NCI-H1048 (cell line): ENCODE measurements at regions not wholly inside any gene's neighbourhood (a gene's known extent, or its start where the extent isn't known, plus 50 kb on each side); places are given as distances from the start of the nearest gene placed in this dataset.
"Not testable (repeated sequence)": the region's sequence is repeated elsewhere in the genome, so short reads cannot be mapped to it uniquely, and the experiment has no call there.

Experiments used
- DNase-seq: peaks from one replicate; lab custom pipeline; 2025; lab: John Stamatoyannopoulos, UW

DNA sequence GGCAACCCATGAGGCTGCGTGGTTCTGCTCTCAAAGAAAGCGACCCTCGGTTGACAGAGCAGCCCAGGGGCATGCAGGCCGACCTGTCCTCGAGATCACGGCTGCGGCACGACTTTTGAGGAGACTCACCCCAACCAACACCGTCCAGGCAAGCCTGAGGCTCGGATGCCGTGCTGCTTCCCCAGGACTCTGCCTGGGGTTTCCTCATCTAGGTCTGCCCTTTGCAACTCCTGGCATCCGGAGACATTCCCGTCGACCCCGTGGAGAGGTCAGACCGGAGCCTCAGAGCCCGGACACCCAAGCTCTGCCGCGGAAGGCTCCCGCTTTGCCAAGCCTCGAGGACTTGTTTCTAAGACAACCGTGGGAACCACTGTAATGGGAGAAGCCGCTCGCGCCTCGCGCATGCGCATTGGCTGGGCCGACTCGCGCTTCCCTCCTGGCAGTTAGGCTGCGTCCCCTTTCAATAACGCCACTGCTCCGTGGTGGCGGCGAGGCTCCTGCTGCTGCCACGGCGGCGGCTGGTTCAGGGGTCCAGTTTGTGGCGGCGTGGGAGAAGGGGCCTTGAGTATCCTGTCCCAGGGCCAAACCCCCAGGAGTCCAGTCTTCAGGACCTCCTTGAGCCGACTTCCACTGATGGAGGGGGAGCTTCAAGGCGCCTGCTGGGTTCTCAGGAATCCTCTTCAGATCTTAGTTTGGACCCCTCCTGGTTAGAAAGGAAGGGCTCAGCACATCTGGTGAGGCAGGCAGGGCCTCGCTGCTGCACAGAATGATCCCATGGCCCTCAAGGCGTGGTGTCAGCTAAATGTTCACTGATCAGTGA, 101.7 kb upstream of the ZNF337 start:
- DNase-seq = not testable (repeated sequence)

GRCh38 chr20:25797062-25797461, 100.4 kb upstream of the ZNF337 start:
- DNase-seq = not testable (repeated sequence)

DNA sequence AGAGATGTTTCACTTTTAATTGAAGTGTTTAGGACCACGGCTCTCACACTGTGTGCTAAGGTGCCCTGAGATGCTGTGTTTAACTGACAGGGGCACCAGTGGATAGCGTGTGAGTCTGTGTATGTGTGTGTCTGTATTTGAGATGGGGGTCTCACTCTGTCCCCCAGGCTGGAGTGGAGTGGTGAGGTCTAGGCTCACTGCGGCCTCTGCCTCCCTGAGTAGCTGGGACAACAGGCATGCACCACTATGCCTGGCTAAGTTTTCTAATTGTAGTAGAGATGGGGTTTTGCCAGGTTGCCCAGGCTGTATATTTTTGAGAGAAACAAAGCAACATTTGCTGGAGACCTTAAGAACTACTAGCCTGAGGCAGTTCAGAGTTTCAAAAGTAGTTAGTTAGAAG, 80.6 kb upstream of the ZNF337 start:
- not testable (repeated sequence) for DNase-seq

- DNase-seq = not testable (repeated sequence)
Measured at GRCh38 chr20:25774711-25775110, 78.1 kb upstream of the ZNF337 start.

DNA sequence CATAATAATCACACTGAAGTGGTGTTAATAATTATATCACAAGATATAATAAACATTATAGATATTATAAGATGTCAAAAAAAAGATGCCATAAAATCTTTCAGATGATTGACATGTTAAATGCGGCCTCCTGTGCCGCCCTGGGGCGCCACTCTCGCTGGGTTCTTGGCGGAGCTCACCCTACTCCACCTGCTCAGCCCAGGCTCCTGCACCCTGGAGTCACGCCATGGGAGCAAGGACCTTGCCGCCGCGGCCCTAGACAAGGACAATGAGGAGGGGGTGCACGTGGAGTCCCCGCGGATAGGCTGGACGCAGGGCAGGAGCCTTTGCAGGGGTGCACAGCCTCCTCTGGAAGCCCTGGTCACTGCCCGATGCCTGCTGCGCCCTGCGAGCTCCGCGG, 77.5 kb upstream of the ZNF337 start:
- DNase-seq = not testable (repeated sequence)

- not testable (repeated sequence) for DNase-seq
Measured at GRCh38 chr20:25772437-25772836, 75.8 kb upstream of the ZNF337 start.

GRCh38 chr20:25771818-25772217, 75.2 kb upstream of the ZNF337 start:
- DNase-seq = not testable (repeated sequence)

GRCh38 chr20:25761596-25761995, 64.9 kb upstream of the ZNF337 start:
- no peak for DNase-seq

- DNase-seq = not testable (repeated sequence)
Measured at GRCh38 chr20:25761046-25761445, 64.4 kb upstream of the ZNF337 start.

DNA sequence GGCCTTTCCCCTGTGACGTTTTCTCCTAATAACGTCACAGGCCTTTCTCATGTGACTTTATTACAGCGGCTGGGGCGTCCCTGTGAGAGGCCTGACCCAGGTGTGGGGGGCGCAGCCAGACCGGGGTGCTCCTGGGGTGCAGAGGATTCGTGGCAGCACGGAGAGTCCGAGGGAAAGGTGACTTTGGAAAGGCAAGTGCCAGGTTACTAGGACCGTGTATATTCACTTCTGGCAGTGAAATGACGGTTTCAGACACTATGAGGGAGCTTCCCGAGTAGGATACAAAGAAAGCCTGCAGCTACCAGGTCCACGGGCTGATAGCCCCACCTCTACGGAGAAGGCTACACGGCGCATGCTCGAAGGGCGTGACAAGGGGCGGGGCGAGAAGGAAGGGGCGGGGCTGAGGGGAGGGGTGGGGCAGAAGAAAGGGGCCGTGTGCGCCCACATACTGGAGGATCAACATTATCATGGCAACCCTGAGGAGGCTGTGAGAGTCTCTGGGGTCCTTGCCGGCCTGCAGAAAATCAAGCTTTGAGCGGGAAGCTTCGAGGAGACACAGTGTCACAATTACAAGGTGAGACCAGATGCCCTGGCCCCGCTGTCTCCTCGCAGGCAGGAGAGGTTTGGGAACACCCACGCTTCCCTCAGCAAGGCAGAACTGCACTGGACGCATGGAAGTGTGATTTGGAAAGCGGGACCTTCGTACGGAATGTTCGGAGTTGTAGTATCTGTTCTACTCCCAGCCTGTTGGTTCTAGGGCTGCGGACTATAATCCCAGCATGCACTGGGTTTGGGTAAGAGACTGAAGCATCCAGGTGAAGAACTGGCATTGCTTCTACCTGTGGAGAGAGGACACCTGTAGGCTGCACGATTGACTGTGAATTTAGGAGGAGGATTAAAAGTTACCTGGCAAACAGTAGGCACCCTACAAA, 54.4 kb upstream of the ZNF337 start:
- DNase-seq = no peak

DNA sequence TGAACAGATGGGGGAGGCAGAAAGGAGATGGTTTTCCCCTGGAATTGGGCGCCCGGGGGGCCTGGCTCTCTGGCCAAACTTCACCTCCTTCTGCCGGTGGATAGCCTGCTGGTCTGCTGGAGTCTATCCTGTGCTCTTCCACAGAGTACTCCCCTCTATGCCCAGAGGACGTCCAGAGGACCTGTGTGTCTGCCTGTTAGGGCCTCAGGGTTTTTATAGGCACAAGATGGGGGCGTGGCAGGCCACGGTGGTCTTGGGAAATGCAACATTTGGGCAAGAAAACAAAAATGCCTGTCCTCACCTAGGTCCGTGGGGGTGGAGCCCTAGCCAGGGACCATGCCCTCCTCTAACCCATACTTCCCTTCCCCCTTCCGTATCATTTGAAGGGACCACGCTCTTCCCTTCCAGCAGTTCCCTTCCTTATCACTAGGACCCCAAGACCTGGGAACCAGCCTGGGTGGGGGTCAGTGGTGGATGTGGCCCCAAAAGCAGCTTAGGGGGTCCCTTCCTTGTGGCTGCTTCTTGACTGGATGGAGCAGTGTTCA, 53.6 kb upstream of the ZNF337 start:
- DNase-seq = no peak

DNA sequence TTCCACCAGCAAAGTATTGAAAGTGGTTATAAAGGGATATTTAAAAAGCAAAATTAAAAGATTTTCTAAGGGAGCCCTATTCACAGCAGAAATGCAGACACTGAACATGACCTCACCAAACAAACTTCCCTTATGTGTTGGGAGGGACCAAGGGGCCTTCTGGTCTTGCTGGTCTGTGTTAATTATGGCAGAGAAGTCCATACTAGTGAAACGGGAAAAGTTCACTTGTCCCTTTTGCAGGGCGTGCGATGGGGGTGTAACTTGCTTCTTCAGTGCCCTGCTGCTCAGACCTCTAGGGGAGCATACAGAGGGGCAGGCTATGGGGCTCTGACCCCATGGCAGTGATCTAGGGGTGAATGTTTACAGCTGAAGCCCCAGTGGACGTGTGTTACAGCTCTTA, 53.0 kb upstream of the ZNF337 start:
- no peak for DNase-seq
